GM23338 (cell line): ENCODE measurements at regions not wholly inside any gene's neighbourhood (a gene's known extent, or its start where the extent isn't known, plus 50 kb on each side); places are given as distances from the start of the nearest gene placed in this dataset.

Experiments used
- ATAC-seq: fragments of 200-7000 bp; cut with Tn5 transposase; 3 replicates; pipeline ENCODE4 v1.9.1; 2020
- DNase-seq: peaks from one replicate; pipeline ENCODE4 v3.0.0-alpha.2; 2015; ENCODE audit warnings: low spot score
- H2AFZ ChIP-seq: fragments of 200-600 bp; sonication (generic); 2 replicates; pipeline ENCODE4 v1.8.0; 2016; ENCODE audit warnings: antibody characterized with exemption, mild to moderate bottlenecking, moderate library complexity
- H3F3A ChIP-seq: fragments of 200-600 bp; sonication (generic); replicated peaks from 2 replicates; pipeline ENCODE4 v1.8.0; 2017; ENCODE audit warnings: antibody characterized with exemption, mixed run types, low read depth
- H3K27ac ChIP-seq: fragments of 200-600 bp; sonication (generic); 2 replicates; pipeline ENCODE4 v1.6.1; 2016; ENCODE audit warnings: low read depth
- H3K27me3 ChIP-seq: fragments of 200-600 bp; sonication (generic); 2 replicates; pipeline ENCODE4 v1.8.0; 2016; ENCODE audit warnings: mild to moderate bottlenecking, mixed run types, moderate library complexity; ENCODE audit not compliant: insufficient read depth
- H3K36me3 ChIP-seq: fragments of 200-600 bp; sonication (generic); 2 replicates; pipeline ENCODE4 v1.8.0; 2016; ENCODE audit warnings: mild to moderate bottlenecking; ENCODE audit not compliant: insufficient read depth
- H3K4me1 ChIP-seq: fragments of 200-600 bp; sonication (generic); 2 replicates; pipeline ENCODE4 v1.8.0; 2016; ENCODE audit warnings: mild to moderate bottlenecking, moderate library complexity; ENCODE audit not compliant: insufficient read depth
- H3K4me2 ChIP-seq: fragments of 200-600 bp; sonication (generic); 2 replicates; pipeline ENCODE4 v1.7.1; 2017; ENCODE audit warnings: mixed run types
- H3K4me3 ChIP-seq: fragments of 200-600 bp; sonication (generic); 2 replicates; pipeline ENCODE4 v1.6.1; 2016; ENCODE audit warnings: mixed run types
- H3K79me2 ChIP-seq: fragments of 200-600 bp; sonication (generic); replicated peaks from 2 replicates; pipeline ENCODE4 v1.8.0; 2017; ENCODE audit warnings: mild to moderate bottlenecking; ENCODE audit not compliant: insufficient read depth
- H3K9me2 ChIP-seq: fragments of 200-600 bp; sonication (generic); 2 replicates; pipeline ENCODE4 v1.8.0; 2017; ENCODE audit not compliant: insufficient read depth
- H4K20me1 ChIP-seq: fragments of 200-600 bp; sonication (generic); replicated peaks from 2 replicates; pipeline ENCODE4 v1.8.0; 2017; ENCODE audit warnings: mild to moderate bottlenecking; ENCODE audit not compliant: insufficient read depth
- H3K27ac Mint-ChIP-seq: 2 replicates; pipeline ENCODE4 v1.8.0; 2020; ENCODE audit warnings: inconsistent platforms, mild to moderate bottlenecking, moderate library complexity, mixed read lengths
- H3K27me3 Mint-ChIP-seq: 3 replicates; pipeline ENCODE4 v1.8.0; 2022; ENCODE audit warnings: low read depth, mild to moderate bottlenecking, moderate library complexity, mixed read lengths, inconsistent platforms; ENCODE audit not compliant: insufficient read depth, poor library complexity
- H3K36me3 Mint-ChIP-seq: 3 replicates; pipeline ENCODE4 v1.8.0; 2021; ENCODE audit warnings: low read depth, mild to moderate bottlenecking, inconsistent platforms, moderate library complexity, mixed read lengths
- H3K4me1 Mint-ChIP-seq: 3 replicates; pipeline ENCODE4 v1.8.0; 2020; ENCODE audit warnings: mild to moderate bottlenecking, inconsistent platforms, mixed read lengths
- H3K4me3 Mint-ChIP-seq: 3 replicates; pipeline ENCODE4 v1.8.0; 2021; ENCODE audit warnings: moderate library complexity, mild to moderate bottlenecking, inconsistent platforms, mixed read lengths
- H3K9me3 Mint-ChIP-seq: 3 replicates; pipeline ENCODE4 v1.8.0; 2020; ENCODE audit warnings: moderate library complexity, mild to moderate bottlenecking, inconsistent platforms, mixed read lengths
- CREB1 ChIP-seq: fragments of 250-450 bp; sonication (Bioruptor Pico); IDR thresholded peaks from 2 replicates; pipeline ENCODE4 v1.5.0; 2020; ENCODE audit warnings: low read depth, mild to moderate bottlenecking, moderate library complexity
- EZH2 ChIP-seq: fragments of 200-600 bp; sonication (generic); IDR thresholded peaks from one replicate; pipeline ENCODE4 v1.8.0; 2017; ENCODE audit warnings: antibody characterized with exemption, mild to moderate bottlenecking, low read depth; ENCODE audit not compliant: unreplicated experiment
- EZH2phosphoT487 ChIP-seq: fragments of 200-600 bp; sonication (generic); IDR thresholded peaks from one replicate; pipeline ENCODE4 v1.8.1; 2018; ENCODE audit warnings: antibody characterized with exemption; ENCODE audit not compliant: unreplicated experiment
- JUNB ChIP-seq: IDR thresholded peaks from one replicate; pipeline ENCODE4 v1.6.1; 2016; ENCODE audit warnings: antibody characterized with exemption; ENCODE audit not compliant: unreplicated experiment
- NANOG ChIP-seq: IDR thresholded peaks from 2 replicates; pipeline ENCODE4 v1.6.1; 2016; ENCODE audit warnings: antibody characterized with exemption, borderline replicate concordance
- POLR2AphosphoS5 ChIP-seq: IDR thresholded peaks from 2 replicates; pipeline ENCODE4 v1.6.1; 2016; ENCODE audit warnings: antibody characterized with exemption, low read depth
- STAT1 ChIP-seq: IDR thresholded peaks from one replicate; pipeline ENCODE4 v1.6.1; 2016; ENCODE audit warnings: antibody characterized with exemption; ENCODE audit not compliant: unreplicated experiment
- ZNF114 ChIP-seq: fragments of 250-450 bp; sonication (Bioruptor Pico); IDR thresholded peaks from 2 replicates; pipeline ENCODE4 v1.5.0; 2020; ENCODE audit warnings: mild to moderate bottlenecking, moderate library complexity
- ZNF331 ChIP-seq: fragments of 250-450 bp; sonication (Bioruptor Pico); IDR thresholded peaks from 2 replicates; pipeline ENCODE4 v1.5.0; 2020; ENCODE audit warnings: low read depth, mild to moderate bottlenecking, moderate library complexity
- TF ChIP-seq, protein P1 (sequence below): fragments of 250-450 bp; sonication (Bioruptor Pico); IDR thresholded peaks from 2 replicates; pipeline ENCODE4 v1.5.0; 2020; ENCODE audit warnings: mild to moderate bottlenecking, moderate library complexity
- TF ChIP-seq, protein P2 (sequence below): IDR thresholded peaks from 2 replicates; pipeline ENCODE4 v1.6.1; 2016; ENCODE audit warnings: antibody characterized with exemption
- TF ChIP-seq, protein P3 (sequence below): IDR thresholded peaks from one replicate; pipeline ENCODE4 v1.6.1; 2018; ENCODE audit warnings: antibody characterized with exemption; ENCODE audit not compliant: unreplicated experiment
- TF ChIP-seq, protein P4 (sequence below), 2 experiments: fragments of 200-600 bp in 1 of 2; sonication (generic) in 1 of 2; conservative IDR thresholded peaks; 2 replicates each; pipeline versions ENCODE4 v1.5.1 to v1.6.1; 2016 to 2017; ENCODE audit warnings: antibody characterized with exemption in 2 of 2, low read depth in 2 of 2, mild to moderate bottlenecking in 2 of 2, moderate library complexity in 1 of 2

DNA sequence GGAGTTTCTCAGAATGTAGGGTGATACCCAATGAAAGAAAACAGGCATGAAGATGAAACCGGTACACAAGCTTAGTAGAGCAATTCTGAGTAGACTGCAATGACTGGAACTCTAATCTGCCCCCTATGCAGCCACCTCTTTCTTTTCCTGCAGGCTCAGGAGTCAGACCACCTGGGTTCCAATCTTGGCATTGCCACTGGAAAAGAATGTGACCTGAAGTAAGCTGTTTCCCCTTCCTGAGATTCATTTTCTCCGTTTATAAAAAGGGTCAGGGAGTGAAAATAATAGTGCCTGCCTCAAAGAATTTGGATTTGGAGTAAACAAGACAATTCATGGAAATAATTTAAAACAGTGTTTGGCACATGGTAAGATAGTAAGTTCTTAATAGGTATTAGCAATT, 1464.0 kb downstream of the PCDH7 start:
- no peak overlapping the region for H3K27ac Mint-ChIP-seq
- ATAC-seq, result no peak

More for the DNA sequence above, 1464.0 kb downstream of the PCDH7 start:
- H3K4me2 ChIP-seq, result no peak overlapping the region
- Mint-ChIP-seq H3K4me1 (no peaks in the 10 kb centered on the region), H3K36me3 (no peaks in the 10 kb centered on the region), H3K4me3 (no peak overlapping the region), H3K27me3 (peaks cover 2% of the 10 kb centered on the region), H3K9me3 (no peaks in the 10 kb centered on the region)
- no peak overlapping the region for H2AFZ ChIP-seq
- no peak for TF ChIP-seq ZNF331 (CRISPR knock-in tag)
- no peak for TF ChIP-seq CREB1 (CRISPR knock-in tag)
- TF ChIP-seq JUNB, result no peak
- TF ChIP-seq, protein P1, sequence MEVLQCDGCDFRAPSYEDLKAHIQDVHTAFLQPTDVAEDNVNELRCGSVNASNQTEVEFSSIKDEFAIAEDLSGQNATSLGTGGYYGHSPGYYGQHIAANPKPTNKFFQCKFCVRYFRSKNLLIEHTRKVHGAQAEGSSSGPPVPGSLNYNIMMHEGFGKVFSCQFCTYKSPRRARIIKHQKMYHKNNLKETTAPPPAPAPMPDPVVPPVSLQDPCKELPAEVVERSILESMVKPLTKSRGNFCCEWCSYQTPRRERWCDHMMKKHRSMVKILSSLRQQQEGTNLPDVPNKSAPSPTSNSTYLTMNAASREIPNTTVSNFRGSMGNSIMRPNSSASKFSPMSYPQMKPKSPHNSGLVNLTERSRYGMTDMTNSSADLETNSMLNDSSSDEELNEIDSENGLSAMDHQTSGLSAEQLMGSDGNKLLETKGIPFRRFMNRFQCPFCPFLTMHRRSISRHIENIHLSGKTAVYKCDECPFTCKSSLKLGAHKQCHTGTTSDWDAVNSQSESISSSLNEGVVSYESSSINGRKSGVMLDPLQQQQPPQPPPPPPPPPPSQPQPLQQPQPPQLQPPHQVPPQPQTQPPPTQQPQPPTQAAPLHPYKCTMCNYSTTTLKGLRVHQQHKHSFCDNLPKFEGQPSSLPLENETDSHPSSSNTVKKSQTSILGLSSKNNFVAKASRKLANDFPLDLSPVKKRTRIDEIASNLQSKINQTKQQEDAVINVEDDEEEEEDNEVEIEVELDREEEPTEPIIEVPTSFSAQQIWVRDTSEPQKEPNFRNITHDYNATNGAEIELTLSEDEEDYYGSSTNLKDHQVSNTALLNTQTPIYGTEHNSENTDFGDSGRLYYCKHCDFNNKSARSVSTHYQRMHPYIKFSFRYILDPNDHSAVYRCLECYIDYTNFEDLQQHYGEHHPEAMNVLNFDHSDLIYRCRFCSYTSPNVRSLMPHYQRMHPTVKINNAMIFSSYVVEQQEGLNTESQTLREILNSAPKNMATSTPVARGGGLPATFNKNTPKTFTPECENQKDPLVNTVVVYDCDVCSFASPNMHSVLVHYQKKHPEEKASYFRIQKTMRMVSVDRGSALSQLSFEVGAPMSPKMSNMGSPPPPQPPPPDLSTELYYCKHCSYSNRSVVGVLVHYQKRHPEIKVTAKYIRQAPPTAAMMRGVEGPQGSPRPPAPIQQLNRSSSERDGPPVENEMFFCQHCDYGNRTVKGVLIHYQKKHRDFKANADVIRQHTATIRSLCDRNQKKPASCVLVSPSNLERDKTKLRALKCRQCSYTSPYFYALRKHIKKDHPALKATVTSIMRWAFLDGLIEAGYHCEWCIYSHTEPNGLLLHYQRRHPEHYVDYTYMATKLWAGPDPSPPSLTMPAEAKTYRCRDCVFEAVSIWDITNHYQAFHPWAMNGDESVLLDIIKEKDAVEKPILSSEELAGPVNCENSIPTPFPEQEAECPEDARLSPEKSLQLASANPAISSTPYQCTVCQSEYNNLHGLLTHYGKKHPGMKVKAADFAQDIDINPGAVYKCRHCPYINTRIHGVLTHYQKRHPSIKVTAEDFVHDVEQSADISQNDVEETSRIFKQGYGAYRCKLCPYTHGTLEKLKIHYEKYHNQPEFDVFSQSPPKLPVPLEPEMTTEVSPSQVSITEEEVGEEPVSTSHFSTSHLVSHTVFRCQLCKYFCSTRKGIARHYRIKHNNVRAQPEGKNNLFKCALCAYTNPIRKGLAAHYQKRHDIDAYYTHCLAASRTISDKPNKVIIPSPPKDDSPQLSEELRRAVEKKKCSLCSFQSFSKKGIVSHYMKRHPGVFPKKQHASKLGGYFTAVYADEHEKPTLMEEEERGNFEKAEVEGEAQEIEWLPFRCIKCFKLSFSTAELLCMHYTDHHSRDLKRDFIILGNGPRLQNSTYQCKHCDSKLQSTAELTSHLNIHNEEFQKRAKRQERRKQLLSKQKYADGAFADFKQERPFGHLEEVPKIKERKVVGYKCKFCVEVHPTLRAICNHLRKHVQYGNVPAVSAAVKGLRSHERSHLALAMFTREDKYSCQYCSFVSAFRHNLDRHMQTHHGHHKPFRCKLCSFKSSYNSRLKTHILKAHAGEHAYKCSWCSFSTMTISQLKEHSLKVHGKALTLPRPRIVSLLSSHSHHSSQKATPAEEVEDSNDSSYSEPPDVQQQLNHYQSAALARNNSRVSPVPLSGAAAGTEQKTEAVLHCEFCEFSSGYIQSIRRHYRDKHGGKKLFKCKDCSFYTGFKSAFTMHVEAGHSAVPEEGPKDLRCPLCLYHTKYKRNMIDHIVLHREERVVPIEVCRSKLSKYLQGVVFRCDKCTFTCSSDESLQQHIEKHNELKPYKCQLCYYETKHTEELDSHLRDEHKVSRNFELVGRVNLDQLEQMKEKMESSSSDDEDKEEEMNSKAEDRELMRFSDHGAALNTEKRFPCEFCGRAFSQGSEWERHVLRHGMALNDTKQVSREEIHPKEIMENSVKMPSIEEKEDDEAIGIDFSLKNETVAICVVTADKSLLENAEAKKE (CRISPR knock-in tag), result no peak
- no peak for TF ChIP-seq POLR2AphosphoS5
- no peak for TF ChIP-seq EZH2phosphoT487
- TF ChIP-seq NANOG, result no peak
- TF ChIP-seq, protein P2, sequence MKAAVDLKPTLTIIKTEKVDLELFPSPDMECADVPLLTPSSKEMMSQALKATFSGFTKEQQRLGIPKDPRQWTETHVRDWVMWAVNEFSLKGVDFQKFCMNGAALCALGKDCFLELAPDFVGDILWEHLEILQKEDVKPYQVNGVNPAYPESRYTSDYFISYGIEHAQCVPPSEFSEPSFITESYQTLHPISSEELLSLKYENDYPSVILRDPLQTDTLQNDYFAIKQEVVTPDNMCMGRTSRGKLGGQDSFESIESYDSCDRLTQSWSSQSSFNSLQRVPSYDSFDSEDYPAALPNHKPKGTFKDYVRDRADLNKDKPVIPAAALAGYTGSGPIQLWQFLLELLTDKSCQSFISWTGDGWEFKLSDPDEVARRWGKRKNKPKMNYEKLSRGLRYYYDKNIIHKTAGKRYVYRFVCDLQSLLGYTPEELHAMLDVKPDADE, result no peak
- no peak for TF ChIP-seq STAT1
- TF ChIP-seq EZH2, result no peak
- TF ChIP-seq, protein P3, sequence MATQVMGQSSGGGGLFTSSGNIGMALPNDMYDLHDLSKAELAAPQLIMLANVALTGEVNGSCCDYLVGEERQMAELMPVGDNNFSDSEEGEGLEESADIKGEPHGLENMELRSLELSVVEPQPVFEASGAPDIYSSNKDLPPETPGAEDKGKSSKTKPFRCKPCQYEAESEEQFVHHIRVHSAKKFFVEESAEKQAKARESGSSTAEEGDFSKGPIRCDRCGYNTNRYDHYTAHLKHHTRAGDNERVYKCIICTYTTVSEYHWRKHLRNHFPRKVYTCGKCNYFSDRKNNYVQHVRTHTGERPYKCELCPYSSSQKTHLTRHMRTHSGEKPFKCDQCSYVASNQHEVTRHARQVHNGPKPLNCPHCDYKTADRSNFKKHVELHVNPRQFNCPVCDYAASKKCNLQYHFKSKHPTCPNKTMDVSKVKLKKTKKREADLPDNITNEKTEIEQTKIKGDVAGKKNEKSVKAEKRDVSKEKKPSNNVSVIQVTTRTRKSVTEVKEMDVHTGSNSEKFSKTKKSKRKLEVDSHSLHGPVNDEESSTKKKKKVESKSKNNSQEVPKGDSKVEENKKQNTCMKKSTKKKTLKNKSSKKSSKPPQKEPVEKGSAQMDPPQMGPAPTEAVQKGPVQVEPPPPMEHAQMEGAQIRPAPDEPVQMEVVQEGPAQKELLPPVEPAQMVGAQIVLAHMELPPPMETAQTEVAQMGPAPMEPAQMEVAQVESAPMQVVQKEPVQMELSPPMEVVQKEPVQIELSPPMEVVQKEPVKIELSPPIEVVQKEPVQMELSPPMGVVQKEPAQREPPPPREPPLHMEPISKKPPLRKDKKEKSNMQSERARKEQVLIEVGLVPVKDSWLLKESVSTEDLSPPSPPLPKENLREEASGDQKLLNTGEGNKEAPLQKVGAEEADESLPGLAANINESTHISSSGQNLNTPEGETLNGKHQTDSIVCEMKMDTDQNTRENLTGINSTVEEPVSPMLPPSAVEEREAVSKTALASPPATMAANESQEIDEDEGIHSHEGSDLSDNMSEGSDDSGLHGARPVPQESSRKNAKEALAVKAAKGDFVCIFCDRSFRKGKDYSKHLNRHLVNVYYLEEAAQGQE, result no peak
- no peak for TF ChIP-seq ZNF114
- TF ChIP-seq, protein P4, sequence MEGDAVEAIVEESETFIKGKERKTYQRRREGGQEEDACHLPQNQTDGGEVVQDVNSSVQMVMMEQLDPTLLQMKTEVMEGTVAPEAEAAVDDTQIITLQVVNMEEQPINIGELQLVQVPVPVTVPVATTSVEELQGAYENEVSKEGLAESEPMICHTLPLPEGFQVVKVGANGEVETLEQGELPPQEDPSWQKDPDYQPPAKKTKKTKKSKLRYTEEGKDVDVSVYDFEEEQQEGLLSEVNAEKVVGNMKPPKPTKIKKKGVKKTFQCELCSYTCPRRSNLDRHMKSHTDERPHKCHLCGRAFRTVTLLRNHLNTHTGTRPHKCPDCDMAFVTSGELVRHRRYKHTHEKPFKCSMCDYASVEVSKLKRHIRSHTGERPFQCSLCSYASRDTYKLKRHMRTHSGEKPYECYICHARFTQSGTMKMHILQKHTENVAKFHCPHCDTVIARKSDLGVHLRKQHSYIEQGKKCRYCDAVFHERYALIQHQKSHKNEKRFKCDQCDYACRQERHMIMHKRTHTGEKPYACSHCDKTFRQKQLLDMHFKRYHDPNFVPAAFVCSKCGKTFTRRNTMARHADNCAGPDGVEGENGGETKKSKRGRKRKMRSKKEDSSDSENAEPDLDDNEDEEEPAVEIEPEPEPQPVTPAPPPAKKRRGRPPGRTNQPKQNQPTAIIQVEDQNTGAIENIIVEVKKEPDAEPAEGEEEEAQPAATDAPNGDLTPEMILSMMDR (conservative IDR thresholded peaks at IDR 0.05; ENCODE audit: low read depth in 2 of 2), result no peak
- no peaks in the 10 kb centered on the region for H3K36me3 ChIP-seq
- DNase-seq, result no peak
- no peaks in the 10 kb centered on the region for H3K79me2 ChIP-seq
- no peaks in the 10 kb centered on the region for H3K4me1 ChIP-seq
- H3K27me3 ChIP-seq, result no peaks in the 10 kb centered on the region
- no peaks in the 10 kb centered on the region for H4K20me1 ChIP-seq
- H3K9me2 ChIP-seq, result no peaks in the 10 kb centered on the region
- H3K4me3 ChIP-seq, result no peak overlapping the region
- no peak overlapping the region for H3K27ac ChIP-seq
- H3F3A ChIP-seq, result no peaks in the 10 kb centered on the region
